ENCODE measurements at regions not wholly inside any gene's neighbourhood (a gene's known extent, or its start where the extent isn't known, plus 50 kb on each side); places are given as distances from the start of the nearest gene placed in this dataset.
A peak's percentile ranks its signal among the peaks of the same experiment; 100 is the strongest.

DNA sequence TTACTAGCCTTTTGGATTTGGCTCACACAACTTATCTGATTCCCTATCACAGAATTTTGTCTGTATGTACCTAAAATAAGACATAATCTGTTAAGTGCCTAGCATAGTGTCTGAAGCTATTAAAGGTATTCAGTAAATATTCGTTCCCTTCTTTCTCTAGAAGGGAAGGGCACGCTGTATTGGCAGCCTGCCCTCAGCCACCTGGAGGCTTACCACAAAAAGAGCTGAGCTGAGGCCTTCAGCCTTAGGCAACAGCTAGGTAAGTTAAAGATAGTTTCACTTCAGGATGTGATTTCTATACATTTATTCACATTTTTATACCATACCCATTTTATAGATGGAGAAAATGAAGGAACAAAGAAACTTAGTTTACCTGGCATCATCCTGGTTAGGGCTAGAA is 400.0 kb upstream of the LCORL start:
- Histone ChIP-seq H2AFZ (ENCODE audit: control insufficient read depth, low read depth, low read length) (no peak overlapping the region), H3K4me2 (ENCODE audit: control insufficient read depth, insufficient read depth) (no peak overlapping the region), H3K4me3 (no peak overlapping the region), H3K36me3 (ENCODE audit: control insufficient read depth in 2 of 2, insufficient read depth in 2 of 2, low read length in 1 of 2) (no peaks in the 10 kb centered on the region), H4K20me1 (ENCODE audit: control insufficient read depth, insufficient read depth) (no peaks in the 10 kb centered on the region), H3K4me1 (ENCODE audit: control insufficient read depth, insufficient read depth, low read length) (no peaks in the 10 kb centered on the region), H3K27ac (ENCODE audit: control insufficient read depth, insufficient read depth) (no peak overlapping the region), H3K9me3 (replicated peaks; ENCODE audit: control insufficient read depth, insufficient read depth, low read length) (no peaks in the 10 kb centered on the region), H3K79me2 (ENCODE audit: control insufficient read depth, insufficient read depth, low read length) (no peaks in the 10 kb centered on the region), H3K9ac (ENCODE audit: control insufficient read depth, insufficient read depth, low read length) (no peak overlapping the region), H3K27me3 (replicated peaks in 1 of 2; ENCODE audit: control insufficient read depth in 2 of 2, insufficient read depth in 2 of 2, low read length in 1 of 2) (no peaks in the 10 kb centered on the region)
- ChIA-PET CTCF (no interaction called here), RAD21 (ENCODE audit: unreplicated experiment) (no interaction called here), POLR2A (no interaction called here), SMC1A (ENCODE audit: uncharacterized antibody, unreplicated experiment) (no interaction called here)
- DNase-seq (ENCODE audit: low read depth, low spot score), result no peak
- intact Hi-C loops (cut with micrococcal nuclease; ENCODE audit: unreplicated experiment) (no loop called here), in situ Hi-C loops (cut with MboI) (no loop called here)
- 0% methylated on average over 2 of the region's 2 CpGs for WGBS (ENCODE audit: insufficient coverage, insufficient replicate concordance, low lambda C conversion rate, missing lambda C conversion rate)
- TF ChIP-seq, protein P1, sequence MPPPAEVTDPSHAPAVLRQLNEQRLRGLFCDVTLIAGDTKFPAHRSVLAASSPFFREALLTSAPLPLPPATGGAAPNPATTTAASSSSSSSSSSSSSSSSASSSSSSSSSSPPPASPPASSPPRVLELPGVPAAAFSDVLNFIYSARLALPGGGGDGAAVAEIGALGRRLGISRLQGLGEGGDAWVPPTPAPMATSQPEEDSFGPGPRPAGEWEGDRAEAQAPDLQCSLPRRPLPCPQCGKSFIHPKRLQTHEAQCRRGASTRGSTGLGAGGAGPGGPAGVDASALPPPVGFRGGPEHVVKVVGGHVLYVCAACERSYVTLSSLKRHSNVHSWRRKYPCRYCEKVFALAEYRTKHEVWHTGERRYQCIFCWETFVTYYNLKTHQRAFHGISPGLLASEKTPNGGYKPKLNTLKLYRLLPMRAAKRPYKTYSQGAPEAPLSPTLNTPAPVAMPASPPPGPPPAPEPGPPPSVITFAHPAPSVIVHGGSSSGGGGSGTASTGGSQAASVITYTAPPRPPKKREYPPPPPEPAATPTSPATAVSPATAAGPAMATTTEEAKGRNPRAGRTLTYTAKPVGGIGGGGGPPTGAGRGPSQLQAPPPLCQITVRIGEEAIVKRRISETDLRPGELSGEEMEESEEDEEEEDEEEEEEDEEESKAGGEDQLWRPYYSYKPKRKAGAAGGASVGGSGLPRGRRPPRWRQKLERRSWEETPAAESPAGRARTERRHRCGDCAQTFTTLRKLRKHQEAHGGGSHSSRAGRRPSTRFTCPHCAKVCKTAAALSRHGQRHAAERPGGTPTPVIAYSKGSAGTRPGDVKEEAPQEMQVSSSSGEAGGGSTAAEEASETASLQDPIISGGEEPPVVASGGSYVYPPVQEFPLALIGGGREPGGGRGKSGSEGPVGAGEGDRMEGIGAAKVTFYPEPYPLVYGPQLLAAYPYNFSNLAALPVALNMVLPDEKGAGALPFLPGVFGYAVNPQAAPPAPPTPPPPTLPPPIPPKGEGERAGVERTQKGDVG (CRISPR knock-in tag; IDR thresholded peaks at IDR 0.05), result no peak
- TF ChIP-seq CREM (IDR thresholded peaks at IDR 0.05; ENCODE audit: low read depth) (no peak), GABPA (IDR thresholded peaks at IDR 0.05; ENCODE audit: low read depth) (no peak), ATF7 (IDR thresholded peaks at IDR 0.05; ENCODE audit: low read depth) (no peak), LARP7 (IDR thresholded peaks at IDR 0.05) (no peak), YY1 (IDR thresholded peaks at IDR 0.05; ENCODE audit: low read depth, low read length) (no peak)
- BruUV-seq (replicated peaks), result no TSS peak
- ATAC-seq, result no peak
- no peak for FAIRE-seq

DNA sequence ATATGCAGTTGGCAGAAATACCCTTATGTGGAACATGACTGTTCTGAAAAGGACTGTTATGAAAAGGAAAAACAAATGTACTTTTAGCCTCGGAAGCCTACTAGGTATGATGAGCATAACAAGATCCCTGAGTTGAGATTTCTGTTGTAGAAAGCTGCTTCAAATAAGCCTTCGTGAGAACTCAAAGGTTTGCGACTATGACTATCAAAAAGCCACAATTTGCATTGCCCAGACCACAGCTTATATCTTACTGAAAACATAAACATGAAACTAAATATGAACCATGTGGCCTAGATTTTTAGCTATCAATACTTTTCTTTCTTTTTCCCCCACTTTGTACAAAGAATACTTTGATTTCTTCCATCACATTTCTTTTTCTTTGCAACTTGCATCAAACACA is 398.2 kb upstream of the LCORL start:
- TF ChIP-seq, protein P2, sequence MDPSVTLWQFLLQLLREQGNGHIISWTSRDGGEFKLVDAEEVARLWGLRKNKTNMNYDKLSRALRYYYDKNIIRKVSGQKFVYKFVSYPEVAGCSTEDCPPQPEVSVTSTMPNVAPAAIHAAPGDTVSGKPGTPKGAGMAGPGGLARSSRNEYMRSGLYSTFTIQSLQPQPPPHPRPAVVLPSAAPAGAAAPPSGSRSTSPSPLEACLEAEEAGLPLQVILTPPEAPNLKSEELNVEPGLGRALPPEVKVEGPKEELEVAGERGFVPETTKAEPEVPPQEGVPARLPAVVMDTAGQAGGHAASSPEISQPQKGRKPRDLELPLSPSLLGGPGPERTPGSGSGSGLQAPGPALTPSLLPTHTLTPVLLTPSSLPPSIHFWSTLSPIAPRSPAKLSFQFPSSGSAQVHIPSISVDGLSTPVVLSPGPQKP (IDR thresholded peaks at IDR 0.05; ENCODE audit: low read depth, low read length), result no peak
- TF ChIP-seq POU2F2 (IDR thresholded peaks at IDR 0.05; ENCODE audit: borderline replicate concordance, low read depth, low read length) (0 out of 3 replicates have a peak, but pooled peaks have one; percentile 61), RUNX3 (IDR thresholded peaks at IDR 0.05; ENCODE audit: low read length) (peak; percentile 72)
- Histone ChIP-seq H3K9ac (ENCODE audit: control insufficient read depth, insufficient read depth, low read length) (no peak overlapping the region), H2AFZ (ENCODE audit: control insufficient read depth, low read depth, low read length) (no peak overlapping the region), H3K79me2 (ENCODE audit: control insufficient read depth, insufficient read depth, low read length) (no peaks in the 10 kb centered on the region), H3K36me3 (ENCODE audit: control insufficient read depth in 2 of 2, insufficient read depth in 2 of 2, low read length in 1 of 2) (no peaks in the 10 kb centered on the region), H3K4me2 (ENCODE audit: control insufficient read depth, insufficient read depth) (no peak overlapping the region), H4K20me1 (ENCODE audit: control insufficient read depth, insufficient read depth) (no peaks in the 10 kb centered on the region), H3K9me3 (replicated peaks; ENCODE audit: control insufficient read depth, insufficient read depth, low read length) (no peaks in the 10 kb centered on the region), H3K27me3 (replicated peaks in 1 of 2; ENCODE audit: control insufficient read depth in 2 of 2, insufficient read depth in 2 of 2, low read length in 1 of 2) (no peaks in the 10 kb centered on the region), H3K4me1 (ENCODE audit: control insufficient read depth, insufficient read depth, low read length) (no peaks in the 10 kb centered on the region), H3K4me3 (no peak overlapping the region), H3K27ac (ENCODE audit: control insufficient read depth, insufficient read depth) (no peak overlapping the region)
- ATAC-seq (no peak; the same call in 2 of the 3 replicates), DNase-seq (ENCODE audit: low read depth, low spot score) (no peak), FAIRE-seq (no peak)
- ChIA-PET CTCF (no interaction called here), POLR2A (no interaction called here), SMC1A (ENCODE audit: uncharacterized antibody, unreplicated experiment) (no interaction called here), RAD21 (ENCODE audit: unreplicated experiment) (no interaction called here)
- BruUV-seq (replicated peaks), result no TSS peak
- intact Hi-C loops (cut with micrococcal nuclease; ENCODE audit: unreplicated experiment) (no loop called here), in situ Hi-C loops (cut with MboI) (no loop called here)
- 3% methylated on average over 3 of the region's 3 CpGs for WGBS (ENCODE audit: insufficient coverage, insufficient replicate concordance, low lambda C conversion rate, missing lambda C conversion rate)

Measured in GM12878 (cell line).